ENCODE measurements at regions not wholly inside any gene's neighbourhood (a gene's known extent, or its start where the extent isn't known, plus 50 kb on each side); places are given as distances from the start of the nearest gene placed in this dataset.

GRCh38 chr20:57803508-57804005 is 93.7 kb upstream of the PMEPA1 start:
- H3K27ac ChIP-seq (replicated peaks) = no peak overlapping the region
- no peak overlapping the region for H3K4me3 ChIP-seq (replicated peaks; ENCODE audit: insufficient read depth, low read length)
- no peaks in the 10 kb centered on the region for H3K27me3 ChIP-seq (ENCODE audit: insufficient read depth, poor library complexity, severe bottlenecking)
- TF ChIP-seq CTCF (IDR thresholded peaks at IDR 0.05; ENCODE audit: insufficient read depth, low read length) (no peak), GABPA (IDR thresholded peaks at IDR 0.05; ENCODE audit: low read depth) (no peak), POLR2AphosphoS5 (IDR thresholded peaks at IDR 0.05; ENCODE audit: low read depth) (no peak), REST (IDR thresholded peaks at IDR 0.05; ENCODE audit: insufficient replicate concordance, low read depth) (no peak), SPI1 (IDR thresholded peaks at IDR 0.05; ENCODE audit: borderline replicate concordance, low read depth) (no peak)
- DNase-seq (ENCODE audit: low read depth in 1 of 2, low spot score in 1 of 2) = no peak

- TF ChIP-seq SPI1 (IDR thresholded peaks at IDR 0.05; ENCODE audit: borderline replicate concordance, low read depth) = no peak
- no peak for TF ChIP-seq POLR2AphosphoS5 (IDR thresholded peaks at IDR 0.05; ENCODE audit: low read depth)
- TF ChIP-seq GABPA (IDR thresholded peaks at IDR 0.05; ENCODE audit: low read depth) = no peak
- TF ChIP-seq CTCF (IDR thresholded peaks at IDR 0.05; ENCODE audit: insufficient read depth, low read length) = no peak
- TF ChIP-seq REST (IDR thresholded peaks at IDR 0.05; ENCODE audit: insufficient replicate concordance, low read depth) = no peak
- Histone ChIP-seq H3K4me3 (replicated peaks; ENCODE audit: insufficient read depth, low read length) (no peak overlapping the region), H3K27me3 (ENCODE audit: insufficient read depth, poor library complexity, severe bottlenecking) (no peaks in the 10 kb centered on the region), H3K27ac (replicated peaks) (no peak overlapping the region)
- DNase-seq (ENCODE audit: low read depth in 1 of 2, low spot score in 1 of 2) = no peak
Measured at GRCh38 chr20:57802765-57803507, 93.1 kb upstream of the PMEPA1 start.

- TF ChIP-seq POLR2AphosphoS5 (IDR thresholded peaks at IDR 0.05; ENCODE audit: low read depth) (no peak), REST (IDR thresholded peaks at IDR 0.05; ENCODE audit: insufficient replicate concordance, low read depth) (no peak), GABPA (IDR thresholded peaks at IDR 0.05; ENCODE audit: low read depth) (no peak), SPI1 (IDR thresholded peaks at IDR 0.05; ENCODE audit: borderline replicate concordance, low read depth) (no peak), CTCF (IDR thresholded peaks at IDR 0.05; ENCODE audit: insufficient read depth, low read length) (no peak)
- no peak overlapping the region for H3K27ac ChIP-seq (replicated peaks)
- DNase-seq (ENCODE audit: low read depth in 1 of 2, low spot score in 1 of 2) = no peak
- H3K4me3 ChIP-seq (replicated peaks; ENCODE audit: insufficient read depth, low read length) = no peak overlapping the region
- no peaks in the 10 kb centered on the region for H3K27me3 ChIP-seq (ENCODE audit: insufficient read depth, poor library complexity, severe bottlenecking)
Measured at GRCh38 chr20:57801581-57801980, 91.8 kb upstream of the PMEPA1 start.
